ENCODE measurements at regions not wholly inside any gene's neighbourhood (a gene's known extent, or its start where the extent isn't known, plus 50 kb on each side); places are given as distances from the start of the nearest gene placed in this dataset.

- no peaks in the 10 kb centered on the region for H3K4me1 ChIP-seq (ENCODE audit: insufficient read depth, low read length)
- no peaks in the 10 kb centered on the region for H4K20me1 ChIP-seq (ENCODE audit: insufficient read depth, low read length)
- H3K4me2 ChIP-seq (ENCODE audit: insufficient read depth, low read length) = no peak overlapping the region
- no peaks in the 10 kb centered on the region for H3K27me3 ChIP-seq (ENCODE audit: insufficient read depth, low read length, poor library complexity)
- ATAC-seq (ENCODE audit: insufficient read depth, low read depth) (no peak), DNase-seq (no peak)
- H3K4me3 ChIP-seq (ENCODE audit: low read depth in 1 of 2, low read length in 2 of 2) = no peak overlapping the region
- no peaks in the 10 kb centered on the region for H3K9me3 ChIP-seq (ENCODE audit: insufficient read depth, low read length, severe bottlenecking)
- no peaks in the 10 kb centered on the region for H3K79me2 ChIP-seq (ENCODE audit: insufficient read depth, low read length)
- no peak overlapping the region for H3K27ac ChIP-seq (ENCODE audit: low read length)
- TF ChIP-seq CTCF (IDR thresholded peaks at IDR 0.05; ENCODE audit: borderline replicate concordance, extremely low read depth, low read length, poor library complexity, severe bottlenecking) (no peak), EZH2 (IDR thresholded peaks at IDR 0.05; ENCODE audit: borderline replicate concordance, low read depth, low read length, severe bottlenecking) (no peak)
- H3K9ac ChIP-seq (ENCODE audit: low read depth, low read length) = no peak overlapping the region
- no peaks in the 10 kb centered on the region for H3K36me3 ChIP-seq (ENCODE audit: insufficient read depth, low read length)
- no peak overlapping the region for H2AFZ ChIP-seq (ENCODE audit: low read depth, low read length)
Observed at GRCh38 chr14:104517426-104517825, 62.1 kb upstream of the C14orf180 start.

- H3K4me2 ChIP-seq (ENCODE audit: insufficient read depth, low read length) = no peak overlapping the region
- H3K9ac ChIP-seq (ENCODE audit: low read depth, low read length) = no peak overlapping the region
- no peaks in the 10 kb centered on the region for H3K79me2 ChIP-seq (ENCODE audit: insufficient read depth, low read length)
- no peak overlapping the region for H3K27ac ChIP-seq (ENCODE audit: low read length)
- ATAC-seq (ENCODE audit: insufficient read depth, low read depth) (no peak), DNase-seq (no peak)
- no peaks in the 10 kb centered on the region for H3K4me1 ChIP-seq (ENCODE audit: insufficient read depth, low read length)
- no peak overlapping the region for H3K4me3 ChIP-seq (ENCODE audit: low read depth in 1 of 2, low read length in 2 of 2)
- no peaks in the 10 kb centered on the region for H4K20me1 ChIP-seq (ENCODE audit: insufficient read depth, low read length)
- no peaks in the 10 kb centered on the region for H3K27me3 ChIP-seq (ENCODE audit: insufficient read depth, low read length, poor library complexity)
- TF ChIP-seq CTCF (IDR thresholded peaks at IDR 0.05; ENCODE audit: borderline replicate concordance, extremely low read depth, low read length, poor library complexity, severe bottlenecking) (no peak), EZH2 (IDR thresholded peaks at IDR 0.05; ENCODE audit: borderline replicate concordance, low read depth, low read length, severe bottlenecking) (no peak)
- no peak overlapping the region for H2AFZ ChIP-seq (ENCODE audit: low read depth, low read length)
- no peaks in the 10 kb centered on the region for H3K36me3 ChIP-seq (ENCODE audit: insufficient read depth, low read length)
- H3K9me3 ChIP-seq (ENCODE audit: insufficient read depth, low read length, severe bottlenecking) = no peaks in the 10 kb centered on the region
Observed at GRCh38 chr14:104517867-104518266, 61.7 kb upstream of the C14orf180 start.

- H3K4me3 ChIP-seq (ENCODE audit: low read depth in 1 of 2, low read length in 2 of 2) = no peak overlapping the region
- H3K79me2 ChIP-seq (ENCODE audit: insufficient read depth, low read length) = no peaks in the 10 kb centered on the region
Observed at GRCh38 chr14:104518659-104519350, 60.8 kb upstream of the C14orf180 start.

More at GRCh38 chr14:104518659-104519350, 60.8 kb upstream of the C14orf180 start:
- TF ChIP-seq EZH2 (IDR thresholded peaks at IDR 0.05; ENCODE audit: borderline replicate concordance, low read depth, low read length, severe bottlenecking) (no peak), CTCF (IDR thresholded peaks at IDR 0.05; ENCODE audit: borderline replicate concordance, extremely low read depth, low read length, poor library complexity, severe bottlenecking) (no peak)
- ATAC-seq (ENCODE audit: insufficient read depth, low read depth) (no peak), DNase-seq (no peak)
- Histone ChIP-seq H3K4me1 (ENCODE audit: insufficient read depth, low read length) (no peaks in the 10 kb centered on the region), H3K36me3 (ENCODE audit: insufficient read depth, low read length) (no peaks in the 10 kb centered on the region), H3K9me3 (ENCODE audit: insufficient read depth, low read length, severe bottlenecking) (no peaks in the 10 kb centered on the region), H3K9ac (ENCODE audit: low read depth, low read length) (no peak overlapping the region), H3K4me2 (ENCODE audit: insufficient read depth, low read length) (no peak overlapping the region), H2AFZ (ENCODE audit: low read depth, low read length) (no peak overlapping the region), H3K27ac (ENCODE audit: low read length) (no peak overlapping the region), H4K20me1 (ENCODE audit: insufficient read depth, low read length) (no peaks in the 10 kb centered on the region), H3K27me3 (ENCODE audit: insufficient read depth, low read length, poor library complexity) (no peaks in the 10 kb centered on the region)
